Right hindlimb (tissue), 1 donor: ENCODE measurements at regions not wholly inside any gene's neighbourhood (a gene's known extent, or its start where the extent isn't known, plus 50 kb on each side); places are given as distances from the start of the nearest gene placed in this dataset.
A peak's percentile ranks its signal among the peaks of the same experiment; 100 is the strongest.

Source experiments
- DNase-seq: peaks from one replicate; pipeline ENCODE4 v3.0.0-alpha.2; 2018

GRCh38 chr2:196362973-196363549 is 191.7 kb upstream of the STK17B start:
- DNase-seq, result no peak

- no peak for DNase-seq
These were observed 193.8 kb upstream of the STK17B start for GRCh38 chr2:196365145-196365544.

- DNase-seq, result no peak
These were observed 194.5 kb upstream of the STK17B start for GRCh38 chr2:196365923-196366322.

GRCh38 chr2:196367633-196368032 is 196.3 kb upstream of the STK17B start:
- no peak for DNase-seq

- DNase-seq, result no peak
These were observed 197.3 kb upstream of the STK17B start for GRCh38 chr2:196368546-196369225.

- no peak for DNase-seq
These were observed 198.6 kb upstream of the STK17B start for GRCh38 chr2:196369967-196370366.

- peak; percentile 23 for DNase-seq
These were observed 199.0 kb upstream of the STK17B start for GRCh38 chr2:196370381-196370780.

GRCh38 chr2:196372276-196372809 is 201.0 kb upstream of the STK17B start:
- no peak for DNase-seq

GRCh38 chr2:196372811-196373664 is 201.7 kb upstream of the STK17B start:
- no peak for DNase-seq

GRCh38 chr2:196376984-196377877 is 205.9 kb upstream of the STK17B start:
- DNase-seq, result no peak

GRCh38 chr2:196379600-196379999 is 208.2 kb upstream of the STK17B start:
- no peak for DNase-seq

- DNase-seq, result no peak
These were observed 208.7 kb upstream of the STK17B start for GRCh38 chr2:196380098-196380497.

- DNase-seq, result no peak
These were observed 209.2 kb upstream of the STK17B start for GRCh38 chr2:196380575-196380974.

GRCh38 chr2:196381464-196381863 is 210.1 kb upstream of the STK17B start:
- no peak for DNase-seq

GRCh38 chr2:196383799-196384198 is 212.4 kb upstream of the STK17B start:
- no peak for DNase-seq

GRCh38 chr2:196384729-196385128 is 213.4 kb upstream of the STK17B start:
- DNase-seq, result no peak

- DNase-seq, result no peak
These were observed 218.3 kb upstream of the STK17B start for GRCh38 chr2:196389670-196390069.

- no peak for DNase-seq
These were observed 219.1 kb upstream of the STK17B start for GRCh38 chr2:196390243-196391148.

- no peak for DNase-seq
These were observed 219.7 kb upstream of the STK17B start for GRCh38 chr2:196391149-196391479.

GRCh38 chr2:196399096-196399495 is 227.7 kb upstream of the STK17B start:
- peak; percentile 36 for DNase-seq
